Right kidney (tissue), 1 donor: ENCODE measurements at regions not wholly inside any gene's neighbourhood (a gene's known extent, or its start where the extent isn't known, plus 50 kb on each side); places are given as distances from the start of the nearest gene placed in this dataset.

Experiments used
- DNase-seq: peaks from one replicate; pipeline ENCODE4 v3.0.0-alpha.2; 2016

GRCh38 chr18:57202881-57203280, 56.0 kb downstream of the BOD1L2 start:
- no peak for DNase-seq

GRCh38 chr18:57205641-57206040, 58.8 kb downstream of the BOD1L2 start:
- no peak for DNase-seq

- no peak for DNase-seq
Measured at GRCh38 chr18:57207124-57207916, 60.4 kb downstream of the BOD1L2 start.

GRCh38 chr18:57208047-57208446, 61.2 kb downstream of the BOD1L2 start:
- no peak for DNase-seq

- no peak for DNase-seq
Measured at GRCh38 chr18:57209713-57210106, 62.8 kb downstream of the BOD1L2 start.

- peak; percentile 2 for DNase-seq
Measured at GRCh38 chr18:57210107-57210715, 63.3 kb downstream of the BOD1L2 start.

GRCh38 chr18:57210716-57211411, 64.0 kb downstream of the BOD1L2 start:
- no peak for DNase-seq

GRCh38 chr18:57211412-57211750, 64.5 kb downstream of the BOD1L2 start:
- no peak for DNase-seq

- no peak for DNase-seq
Measured at GRCh38 chr18:57211776-57212175, 64.9 kb downstream of the BOD1L2 start.

- no peak for DNase-seq
Measured at GRCh38 chr18:57212678-57213077, 65.8 kb downstream of the BOD1L2 start.

GRCh38 chr18:57214976-57215375, 68.1 kb downstream of the BOD1L2 start:
- no peak for DNase-seq

GRCh38 chr18:57218281-57218680, 71.4 kb downstream of the BOD1L2 start:
- DNase-seq, result no peak

GRCh38 chr18:57219964-57220363, 73.1 kb downstream of the BOD1L2 start:
- no peak for DNase-seq

GRCh38 chr18:57220480-57220879, 73.6 kb downstream of the BOD1L2 start:
- DNase-seq, result peak; percentile 3

GRCh38 chr18:57220930-57221483, 74.1 kb downstream of the BOD1L2 start:
- DNase-seq, result peak; percentile 3

- no peak for DNase-seq
Measured at GRCh38 chr18:57223144-57223870, 76.4 kb downstream of the BOD1L2 start.

- no peak for DNase-seq
Measured at GRCh38 chr18:57230861-57231585, 84.1 kb downstream of the BOD1L2 start.

- no peak for DNase-seq
Measured at GRCh38 chr18:57231864-57232263, 85.0 kb downstream of the BOD1L2 start.

- DNase-seq, result no peak
Measured at GRCh38 chr18:57234346-57234745, 87.5 kb downstream of the BOD1L2 start.

GRCh38 chr18:57241869-57242268, 95.0 kb downstream of the BOD1L2 start:
- DNase-seq, result no peak

- DNase-seq, result no peak
Measured at GRCh38 chr18:57242285-57242684, 95.4 kb downstream of the BOD1L2 start.

- no peak for DNase-seq
Measured at GRCh38 chr18:57243624-57244179, 96.8 kb downstream of the BOD1L2 start.
